Mesendoderm (in vitro differentiated cells): ENCODE measurements at regions not wholly inside any gene's neighbourhood (a gene's known extent, or its start where the extent isn't known, plus 50 kb on each side); places are given as distances from the start of the nearest gene placed in this dataset.

Experiments used
- DNase-seq: peaks from one replicate; pipeline ENCODE4 v3.0.0; 2013
- H2AK5ac ChIP-seq: 2 replicates; pipeline ENCODE4 v1.6.1; 2013; ENCODE audit warnings: low read length, inconsistent platforms
- H2BK120ac ChIP-seq: 2 replicates; pipeline ENCODE4 v1.6.1; 2013; ENCODE audit warnings: low read depth, mild to moderate bottlenecking, low read length, moderate library complexity, mixed read lengths
- H2BK15ac ChIP-seq: replicated peaks from 2 replicates; pipeline ENCODE4 v1.6.1; 2013; ENCODE audit warnings: low read depth, mild to moderate bottlenecking, moderate library complexity
- H2BK5ac ChIP-seq: 2 replicates; pipeline ENCODE4 v1.6.1; 2013; ENCODE audit warnings: low read length, inconsistent platforms
- H3K18ac ChIP-seq: 2 replicates; pipeline ENCODE4 v1.6.1; 2013; ENCODE audit warnings: mild to moderate bottlenecking, low read length, mixed read lengths
- H3K23ac ChIP-seq: one replicate; pipeline ENCODE4 v1.6.1; 2013; ENCODE audit warnings: low read length
- H3K27ac ChIP-seq: 2 replicates; pipeline ENCODE4 v1.5.1; 2013; ENCODE audit warnings: low read depth, mild to moderate bottlenecking, inconsistent platforms, low read length, moderate library complexity
- H3K27me3 ChIP-seq: 2 replicates; pipeline ENCODE4 v1.6.1; 2013; ENCODE audit warnings: low read length, control low read depth, mild to moderate bottlenecking, inconsistent platforms; ENCODE audit not compliant: insufficient read depth, poor library complexity
- H3K36me3 ChIP-seq: 2 replicates; pipeline ENCODE4 v1.6.1; 2013; ENCODE audit warnings: low read length, inconsistent platforms; ENCODE audit not compliant: control insufficient read depth, insufficient read depth
- H3K4ac ChIP-seq: one replicate; pipeline ENCODE4 v1.6.1; 2013; ENCODE audit warnings: low read depth, mild to moderate bottlenecking, low read length, moderate library complexity
- H3K4me1 ChIP-seq: 2 replicates; pipeline ENCODE4 v1.6.1; 2013; ENCODE audit warnings: low read depth, low read length, inconsistent platforms; ENCODE audit not compliant: control insufficient read depth
- H3K4me2 ChIP-seq: 2 replicates; pipeline ENCODE4 v1.6.1; 2013; ENCODE audit warnings: low read length
- H3K4me3 ChIP-seq: 2 replicates; pipeline ENCODE4 v1.5.1; 2013; ENCODE audit warnings: mild to moderate bottlenecking, low read length
- H3K56ac ChIP-seq: one replicate; pipeline ENCODE4 v1.6.1; 2013; ENCODE audit warnings: low read length
- H3K79me1 ChIP-seq: 2 replicates; pipeline ENCODE4 v1.6.1; 2013; ENCODE audit warnings: low read length, inconsistent platforms
- H3K79me2 ChIP-seq: 2 replicates; pipeline ENCODE4 v1.6.1; 2013; ENCODE audit warnings: mild to moderate bottlenecking, low read length; ENCODE audit not compliant: control insufficient read depth, insufficient read depth
- H3K9ac ChIP-seq: 2 replicates; pipeline ENCODE4 v1.6.1; 2013; ENCODE audit warnings: low read length, inconsistent platforms
- H4K5ac ChIP-seq: one replicate; pipeline ENCODE4 v1.6.1; 2013; ENCODE audit warnings: low read length
- H4K8ac ChIP-seq: one replicate; pipeline ENCODE4 v1.6.1; 2013; ENCODE audit warnings: low read depth, mild to moderate bottlenecking, control low read depth, low read length, moderate library complexity
- WGBS: extraction: QIAGEN DNeasy Blood & Tissue Kit; methylation state at CpG from one replicate; pipeline ENCODE4 v1.1.7; 2013; ENCODE audit warnings: low lambda C conversion rate, missing lambda C conversion rate; ENCODE audit not compliant: insufficient coverage; ENCODE audit errors: extremely low coverage; 5-methylcytosine and 5-hydroxymethylcytosine counted together

GRCh38 chr1:29984166-29984861 lies 739.1 kb downstream of the MATN1 start:
- no CpG with 5 or more reads among the region's 11 CpGs for WGBS

GRCh38 chr1:29983321-29983720 lies 740.1 kb downstream of the MATN1 start:
- Histone ChIP-seq H3K79me2 (no peaks in the 10 kb centered on the region), H3K56ac (no peak overlapping the region), H3K23ac (no peak overlapping the region), H2BK5ac (no peak overlapping the region), H2BK15ac (no peak overlapping the region), H4K8ac (no peak overlapping the region), H3K79me1 (no peaks in the 10 kb centered on the region), H3K36me3 (no peaks in the 10 kb centered on the region), H2AK5ac (no peak overlapping the region), H3K4me1 (peaks cover 4% of the 10 kb centered on the region), H3K4ac (no peak overlapping the region), H3K27ac (no peak overlapping the region), H4K5ac (no peak overlapping the region), H3K9ac (no peak overlapping the region), H3K4me3 (no peak overlapping the region), H2BK120ac (no peak overlapping the region), H3K4me2 (no peak overlapping the region), H3K27me3 (no peaks in the 10 kb centered on the region), H3K18ac (no peak overlapping the region)
- no CpG with 5 or more reads among the region's 7 CpGs for WGBS
- DNase-seq: no peak

More at GRCh38 chr1:29984166-29984861, 739.1 kb downstream of the MATN1 start:
- no peak overlapping the region for H3K4me2 ChIP-seq
- peak overlapping the region; percentile 53 for H3K56ac ChIP-seq
- H3K27me3 ChIP-seq: no peaks in the 10 kb centered on the region
- no peak overlapping the region for H3K4ac ChIP-seq
- no peak overlapping the region for H2AK5ac ChIP-seq
- no peak overlapping the region for H3K4me3 ChIP-seq
- no peaks in the 10 kb centered on the region for H3K79me1 ChIP-seq
- H3K27ac ChIP-seq: no peak overlapping the region
- H3K23ac ChIP-seq: no peak overlapping the region
- no peak overlapping the region for H3K18ac ChIP-seq
- H3K9ac ChIP-seq: no peak overlapping the region
- no peak overlapping the region for H2BK5ac ChIP-seq
- H4K8ac ChIP-seq: no peak overlapping the region
- DNase-seq: peak; percentile 51
- H3K36me3 ChIP-seq: no peaks in the 10 kb centered on the region
- H2BK120ac ChIP-seq: no peak overlapping the region
- H2BK15ac ChIP-seq: no peak overlapping the region
- no peaks in the 10 kb centered on the region for H3K79me2 ChIP-seq
- H3K4me1 ChIP-seq: peaks cover 4% of the 10 kb centered on the region
- no peak overlapping the region for H4K5ac ChIP-seq

- Histone ChIP-seq H3K9ac (no peak overlapping the region), H3K23ac (no peak overlapping the region), H3K4me1 (peaks cover 4% of the 10 kb centered on the region), H3K56ac (no peak overlapping the region), H3K4me2 (no peak overlapping the region), H3K4ac (no peak overlapping the region), H3K36me3 (no peaks in the 10 kb centered on the region), H2BK15ac (no peak overlapping the region), H3K27me3 (no peaks in the 10 kb centered on the region), H2BK5ac (no peak overlapping the region), H3K18ac (no peak overlapping the region), H3K79me1 (no peaks in the 10 kb centered on the region), H2BK120ac (no peak overlapping the region), H2AK5ac (no peak overlapping the region), H4K5ac (no peak overlapping the region), H4K8ac (no peak overlapping the region), H3K79me2 (no peaks in the 10 kb centered on the region), H3K27ac (no peak overlapping the region), H3K4me3 (no peak overlapping the region)
- no peak for DNase-seq
- WGBS: no CpG with 5 or more reads among the region's 5 CpGs
Measured at GRCh38 chr1:29981586-29982239, 741.7 kb downstream of the MATN1 start.

- H2BK5ac ChIP-seq: no peak overlapping the region
- DNase-seq: no peak
- no peak overlapping the region for H3K56ac ChIP-seq
- H4K8ac ChIP-seq: no peak overlapping the region
- no peak overlapping the region for H3K9ac ChIP-seq
- no peak overlapping the region for H3K18ac ChIP-seq
- no peak overlapping the region for H2BK15ac ChIP-seq
- no peaks in the 10 kb centered on the region for H3K79me2 ChIP-seq
- H3K4me1 ChIP-seq: peaks cover 15% of the 10 kb centered on the region
- no peak overlapping the region for H2BK120ac ChIP-seq
- no CpG with 5 or more reads among the region's 4 CpGs for WGBS
- no peak overlapping the region for H3K4me3 ChIP-seq
- no peak overlapping the region for H3K23ac ChIP-seq
- H3K4me2 ChIP-seq: no peak overlapping the region
- H3K27ac ChIP-seq: no peak overlapping the region
- H2AK5ac ChIP-seq: no peak overlapping the region
- no peaks in the 10 kb centered on the region for H3K27me3 ChIP-seq
- H4K5ac ChIP-seq: no peak overlapping the region
- H3K36me3 ChIP-seq: no peaks in the 10 kb centered on the region
- no peak overlapping the region for H3K4ac ChIP-seq
- H3K79me1 ChIP-seq: no peaks in the 10 kb centered on the region
Measured at GRCh38 chr1:29977550-29977949, 741.2 kb downstream of the PTPRU start.

- Histone ChIP-seq H3K27me3 (no peaks in the 10 kb centered on the region), H3K4me1 (peaks cover 18% of the 10 kb centered on the region), H3K27ac (peak overlapping the region; percentile 86), H3K23ac (no peak overlapping the region), H2AK5ac (no peak overlapping the region), H2BK5ac (peak overlapping the region; percentile 87), H3K4ac (no peak overlapping the region), H3K4me3 (no peak overlapping the region), H3K18ac (peak overlapping the region; percentile 71), H3K79me2 (no peaks in the 10 kb centered on the region), H4K5ac (no peak overlapping the region), H3K4me2 (no peak overlapping the region), H3K36me3 (no peaks in the 10 kb centered on the region), H3K9ac (no peak overlapping the region), H3K56ac (no peak overlapping the region), H2BK15ac (no peak overlapping the region), H2BK120ac (no peak overlapping the region), H3K79me1 (no peaks in the 10 kb centered on the region), H4K8ac (no peak overlapping the region)
- peak; percentile 89 for DNase-seq
- no CpG with 5 or more reads among the region's 7 CpGs for WGBS
Measured at GRCh38 chr1:29975036-29975694, 738.8 kb downstream of the PTPRU start.
